IMR-90 (cell line): ENCODE measurements at regions not wholly inside any gene's neighbourhood (a gene's known extent, or its start where the extent isn't known, plus 50 kb on each side); places are given as distances from the start of the nearest gene placed in this dataset.

Experiments used
- ATAC-seq: fragments of 200-7000 bp; cut with Tn5 transposase; 2 replicates; pipeline ENCODE4 v1.9.1; 2020; ENCODE audit warnings: low read depth, mild to moderate bottlenecking, moderate library complexity
- BruUV-seq: library from RNA; stranded (reverse); fragments of 400-500 nt; replicated peaks from 2 replicates; lab custom pipeline; 2021; lab: Mats Ljungman, UMichigan
- CTCF ChIA-PET: fragments of 300-600 bp; formaldehyde crosslinking; extraction: SDS; loops from one replicate; lab custom pipeline; 2021; ENCODE audit warnings: antibody characterized with exemption; lab: Yijun Ruan, JAX
- POLR2A ChIA-PET: fragments of 300-600 bp; sonication (Branson Sonifier 250); formaldehyde crosslinking; loops from one replicate; lab custom pipeline; 2022; ENCODE audit warnings: antibody characterized with exemption; ENCODE audit not compliant: unreplicated experiment; lab: Charles Lee
- DNase-seq: peaks from one replicate; pipeline ENCODE4 v3.0.0; 2013
- H2AFZ ChIP-seq: replicated peaks from 2 replicates; pipeline ENCODE3; 2013; ENCODE audit warnings: low read length, mild to moderate bottlenecking; ENCODE audit not compliant: poor library complexity
- H2AK5ac ChIP-seq: 2 replicates; pipeline ENCODE4 v1.6.1; 2013; ENCODE audit warnings: low read depth, low read length, inconsistent platforms
- H2AK9ac ChIP-seq: replicated peaks from 2 replicates; pipeline ENCODE3; 2013; ENCODE audit warnings: mild to moderate bottlenecking, low read depth, low read length, moderate library complexity; ENCODE audit not compliant: poor library complexity
- H2BK120ac ChIP-seq: 2 replicates; pipeline ENCODE4 v1.6.1; 2013; ENCODE audit warnings: low read depth, low read length, inconsistent platforms
- H2BK15ac ChIP-seq: 3 replicates; pipeline ENCODE4 v1.6.1; 2013; ENCODE audit warnings: low read depth, low read length, inconsistent platforms
- H2BK20ac ChIP-seq: 2 replicates; pipeline ENCODE4 v1.6.1; 2013; ENCODE audit warnings: low read depth, mild to moderate bottlenecking, inconsistent platforms, low read length, moderate library complexity
- H2BK5ac ChIP-seq: 2 replicates; pipeline ENCODE4 v1.6.1; 2013; ENCODE audit warnings: mild to moderate bottlenecking, low read depth, low read length, inconsistent platforms; ENCODE audit not compliant: poor library complexity, severe bottlenecking
- H3K14ac ChIP-seq: replicated peaks from 2 replicates; pipeline ENCODE4 v1.6.1; 2013; ENCODE audit warnings: low read depth, low read length, inconsistent platforms
- H3K18ac ChIP-seq: 2 replicates; pipeline ENCODE4 v1.6.1; 2013; ENCODE audit warnings: low read depth, low read length, control low read depth
- H3K23ac ChIP-seq: 2 replicates; pipeline ENCODE4 v1.6.1; 2013; ENCODE audit warnings: low read depth, low read length, inconsistent platforms
- H3K27ac ChIP-seq: 2 replicates; pipeline ENCODE4 v1.5.1; 2013; ENCODE audit warnings: mild to moderate bottlenecking, control low read depth, low read length; ENCODE audit not compliant: insufficient read depth
- H3K27me3 ChIP-seq: 2 replicates; pipeline ENCODE4 v1.6.1; 2013; ENCODE audit warnings: low read length; ENCODE audit not compliant: control insufficient read depth, insufficient read depth
- H3K36me3 ChIP-seq: 2 replicates; pipeline ENCODE4 v1.6.1; 2013; ENCODE audit warnings: low read length, mixed read lengths; ENCODE audit not compliant: control insufficient read depth, insufficient read depth
- H3K4ac ChIP-seq: 2 replicates; pipeline ENCODE4 v1.6.1; 2013; ENCODE audit warnings: low read depth, low read length, inconsistent platforms
- H3K4me1 ChIP-seq: 2 replicates; pipeline ENCODE4 v1.6.1; 2013; ENCODE audit warnings: low read length, mixed read lengths; ENCODE audit not compliant: control insufficient read depth, insufficient read depth
- H3K4me2 ChIP-seq: 2 replicates; pipeline ENCODE4 v1.6.1; 2013; ENCODE audit warnings: low read depth, mild to moderate bottlenecking, control low read depth, low read length, moderate library complexity
- H3K4me3 ChIP-seq: 2 replicates; pipeline ENCODE4 v1.5.1; 2013; ENCODE audit warnings: low read depth, mild to moderate bottlenecking, control low read depth, low read length, moderate library complexity; ENCODE audit not compliant: insufficient read depth
- H3K56ac ChIP-seq: 2 replicates; pipeline ENCODE4 v1.6.1; 2013; ENCODE audit warnings: low read length, inconsistent platforms; ENCODE audit not compliant: insufficient read depth; ENCODE audit errors: extremely low read depth
- H3K79me1 ChIP-seq, 2 experiments: 2 replicates each; pipeline ENCODE4 v1.6.1; 2013; ENCODE audit warnings: low read length in 2 of 2, inconsistent platforms in 1 of 2, low read depth in 1 of 2
- H3K9ac ChIP-seq: 2 replicates; pipeline ENCODE4 v1.6.1; 2013; ENCODE audit warnings: low read depth, low read length, control low read depth
- H3K9me1 ChIP-seq: 2 replicates; pipeline ENCODE4 v1.6.1; 2013; ENCODE audit warnings: low read length, inconsistent platforms; ENCODE audit not compliant: insufficient read depth
- H3K9me3 ChIP-seq: 2 replicates; pipeline ENCODE4 v1.6.1; 2013; ENCODE audit warnings: low read length; ENCODE audit not compliant: control insufficient read depth, insufficient read depth
- H4K20me1 ChIP-seq: 2 replicates; pipeline ENCODE4 v1.6.1; 2013; ENCODE audit warnings: low read length, inconsistent platforms; ENCODE audit not compliant: insufficient read depth
- H4K5ac ChIP-seq: 2 replicates; pipeline ENCODE4 v1.6.1; 2013; ENCODE audit warnings: mild to moderate bottlenecking, low read depth, low read length, control low read depth
- H4K8ac ChIP-seq, 2 experiments: 2 replicates each; pipeline ENCODE4 v1.6.1; 2013; ENCODE audit warnings: low read depth in 2 of 2, low read length in 2 of 2, control low read depth in 1 of 2, inconsistent platforms in 1 of 2
- H4K91ac ChIP-seq: 2 replicates; pipeline ENCODE4 v1.6.1; 2013; ENCODE audit warnings: low read depth, low read length, inconsistent platforms; ENCODE audit not compliant: insufficient read depth
- BHLHE40 ChIP-seq: fragments of 150-350 bp; IDR thresholded peaks from 2 replicates; pipeline ENCODE4 v1.6.1; 2016; ENCODE audit warnings: mild to moderate bottlenecking, low read depth, low read length
- CHD1 ChIP-seq: IDR thresholded peaks from 2 replicates; pipeline ENCODE4 v1.6.1; 2012; ENCODE audit warnings: low read depth, low read length, improper control_type of control experiment
- CTCF ChIP-seq: conservative IDR thresholded peaks from 2 replicates; pipeline ENCODE4 v1.5.1; 2012; ENCODE audit warnings: mild to moderate bottlenecking, low read depth, low read length, improper control_type of control experiment
- ELK1 ChIP-seq: fragments of 150-350 bp; IDR thresholded peaks from 2 replicates; pipeline ENCODE4 v1.6.1; 2016; ENCODE audit warnings: low read depth, mild to moderate bottlenecking, low read length, moderate library complexity, borderline replicate concordance
- MAFK ChIP-seq: IDR thresholded peaks from 2 replicates; pipeline ENCODE4 v1.6.1; 2012; ENCODE audit warnings: low read depth, low read length, improper control_type of control experiment
- NFE2L2 ChIP-seq: fragments of 150-350 bp; IDR thresholded peaks from 2 replicates; pipeline ENCODE4 v1.6.1; 2016; ENCODE audit warnings: low read depth, mild to moderate bottlenecking, low read length
- RAD21 ChIP-seq: IDR thresholded peaks from 2 replicates; pipeline ENCODE4 v1.6.1; 2012; ENCODE audit warnings: low read length, improper control_type of control experiment
- RCOR1 ChIP-seq: IDR thresholded peaks from 2 replicates; pipeline ENCODE4 v1.6.1; 2012; ENCODE audit warnings: mild to moderate bottlenecking, low read length, improper control_type of control experiment; ENCODE audit not compliant: insufficient replicate concordance
- SMC3 ChIP-seq: fragments of 150-350 bp; IDR thresholded peaks from 2 replicates; pipeline ENCODE4 v1.6.1; 2016; ENCODE audit warnings: low read depth, mild to moderate bottlenecking, antibody characterized with exemption, low read length, moderate library complexity
- WGBS, 2 experiments: methylation state at CpG; one replicate each; pipeline versions ENCODE4 v1.1.5 to v1.1.7; 2013; ENCODE audit warnings: missing lambda C conversion rate in 2 of 2; ENCODE audit not compliant: insufficient read length in 1 of 2; ENCODE audit errors: extremely low coverage in 2 of 2; 5-methylcytosine and 5-hydroxymethylcytosine counted together
- dilution Hi-C: fragments of 300-500 bp; cut with HindIII; formaldehyde crosslinking; loops from one replicate; pipeline ENCODE4 v1.14.3; 2018; ENCODE audit warnings: low sequenced_read_pairs; ENCODE audit not compliant: unreplicated experiment
- in situ Hi-C: fragments of 300-500 bp; cut with MboI; formaldehyde crosslinking; loops from 3 replicates; pipeline ENCODE4 v1.14.3; 2019; ENCODE audit warnings: low sequenced_read_pairs, inconsistent platforms, mixed read lengths
- intact Hi-C: fragments of 100-400 bp; cut with micrococcal nuclease; formaldehyde crosslinking; loops from 2 replicates; pipeline ENCODE4 v1.10.0; 2022

GRCh38 chr7:13067036-13067435 lies 379.6 kb downstream of the ARL4A start:
- Histone ChIP-seq H4K8ac (no peak overlapping the region), H3K4me2 (no peak overlapping the region), H3K23ac (no peak overlapping the region), H3K36me3 (no peaks in the 10 kb centered on the region), H3K4me1 (peaks cover 6% of the 10 kb centered on the region), H3K27ac (no peak overlapping the region), H2BK5ac (no peak overlapping the region), H3K4me3 (no peak overlapping the region), H4K91ac (0 out of 2 replicates have a peak overlapping the region, but pooled peaks have one; percentile 32), H3K18ac (no peak overlapping the region), H2BK15ac (no peak overlapping the region), H4K20me1 (no peaks in the 10 kb centered on the region), H2AK9ac (no peak overlapping the region), H3K27me3 (no peaks in the 10 kb centered on the region), H3K9me1 (peaks cover 2% of the 10 kb centered on the region; the same call in 1 of the 2 replicates), H3K9ac (no peak overlapping the region), H3K14ac (no peak overlapping the region), H3K4ac (peak overlapping the region; percentile 26; the same call in 1 of the 2 replicates), H2AK5ac (no peak overlapping the region), H2BK120ac (0 out of 2 replicates have a peak overlapping the region, but pooled peaks have one; percentile 26), H2BK20ac (no peak overlapping the region), H4K5ac (0 out of 2 replicates have a peak overlapping the region, but pooled peaks have one; percentile 1), H3K79me1 (no peaks in the 10 kb centered on the region), H2AFZ (peak overlapping the region; percentile 38), H3K56ac (no peak overlapping the region), H3K9me3 (no peaks in the 10 kb centered on the region)
- intact Hi-C loops (no loop called here), in situ Hi-C loops (no loop called here), dilution Hi-C loops (no loop called here)
- no TSS peak for BruUV-seq
- ATAC-seq: peak; percentile 27; the same call in 1 of the 2 replicates
- ChIA-PET CTCF (interaction anchor here (0.6 to 1.4 kb wide), 2 partner anchors 381 to 399 kb away, joined by 3 to 4 read pairs; no protein-coding TSS in a partner anchor), POLR2A (no interaction called here)
- TF ChIP-seq NFE2L2: no peak
- no peak for TF ChIP-seq SMC3
- no peak for TF ChIP-seq ELK1
- no peak for TF ChIP-seq RAD21
- no peak for TF ChIP-seq CTCF
- TF ChIP-seq MAFK: no peak
- TF ChIP-seq CHD1: no peak
- no peak for TF ChIP-seq BHLHE40
- no peak for TF ChIP-seq RCOR1
- 20% methylated on average over 1 of the region's 5 CpGs; no CpG with 5 or more reads in 1 of the 2 experiments for WGBS, 2 experiments
- DNase-seq: no peak
